ENCODE measurements at regions not wholly inside any gene's neighbourhood (a gene's known extent, or its start where the extent isn't known, plus 50 kb on each side); places are given as distances from the start of the nearest gene placed in this dataset.
"Not testable (repeated sequence)": the region's sequence is repeated elsewhere in the genome, so short reads cannot be mapped to it uniquely, and the experiment has no call there.

DNA sequence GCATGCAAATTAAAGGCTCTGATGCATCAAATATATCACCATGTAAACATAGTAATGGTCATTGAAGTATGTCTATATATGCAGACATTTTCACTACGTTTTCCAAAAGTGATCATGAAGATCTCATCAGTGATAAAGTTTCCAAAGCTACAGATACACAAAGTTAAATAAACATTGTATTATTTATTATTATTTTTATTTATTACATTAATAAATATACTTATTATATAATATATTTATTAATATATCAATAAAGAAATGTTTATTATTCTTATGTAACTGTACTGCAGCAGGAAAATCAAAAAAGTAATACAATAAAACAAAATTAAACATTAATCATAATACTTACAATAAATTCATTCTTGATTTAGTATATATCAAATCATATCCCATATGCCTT lies 791.2 kb downstream of the GBE1 start:
- Histone ChIP-seq H3K27me3 (ENCODE audit: control insufficient read depth, insufficient read depth, low read length) (no peaks in the 10 kb centered on the region), H3K4me3 (ENCODE audit: low read depth, low read length) (no peak overlapping the region), H3K36me3 (ENCODE audit: control insufficient read depth, insufficient read depth, low read length) (no peaks in the 10 kb centered on the region)
- no peak for DNase-seq (ENCODE audit: low read depth)
- no peak for TF ChIP-seq CTCF (IDR thresholded peaks at IDR 0.05; ENCODE audit: insufficient read depth, low read length, poor library complexity, severe bottlenecking)

GRCh38 chr3:80929576-80929975 lies 831.9 kb downstream of the GBE1 start:
- no peak for DNase-seq (ENCODE audit: low read depth)
- Histone ChIP-seq H3K4me3 (ENCODE audit: low read depth, low read length) (no peak overlapping the region), H3K36me3 (ENCODE audit: control insufficient read depth, insufficient read depth, low read length) (no peaks in the 10 kb centered on the region), H3K27me3 (ENCODE audit: control insufficient read depth, insufficient read depth, low read length) (no peaks in the 10 kb centered on the region)
- TF ChIP-seq CTCF (IDR thresholded peaks at IDR 0.05; ENCODE audit: insufficient read depth, low read length, poor library complexity, severe bottlenecking) = no peak

- DNase-seq (ENCODE audit: low read depth) = no peak
- Histone ChIP-seq H3K4me3 (ENCODE audit: low read depth, low read length) (no peak overlapping the region), H3K36me3 (ENCODE audit: control insufficient read depth, insufficient read depth, low read length) (no peaks in the 10 kb centered on the region), H3K27me3 (ENCODE audit: control insufficient read depth, insufficient read depth, low read length) (no peaks in the 10 kb centered on the region)
- TF ChIP-seq CTCF (IDR thresholded peaks at IDR 0.05; ENCODE audit: insufficient read depth, low read length, poor library complexity, severe bottlenecking) = no peak
Measured at GRCh38 chr3:80914854-80915253, 846.6 kb downstream of the GBE1 start.

GRCh38 chr3:80898211-80898610 lies 863.2 kb downstream of the GBE1 start:
- DNase-seq (ENCODE audit: low read depth) = no peak
- H3K27me3 ChIP-seq (ENCODE audit: control insufficient read depth, insufficient read depth, low read length) = no peaks in the 10 kb centered on the region
- no peak overlapping the region for H3K4me3 ChIP-seq (ENCODE audit: low read depth, low read length)
- no peaks in the 10 kb centered on the region for H3K36me3 ChIP-seq (ENCODE audit: control insufficient read depth, insufficient read depth, low read length)
- TF ChIP-seq CTCF (IDR thresholded peaks at IDR 0.05; ENCODE audit: insufficient read depth, low read length, poor library complexity, severe bottlenecking) = no peak

DNA sequence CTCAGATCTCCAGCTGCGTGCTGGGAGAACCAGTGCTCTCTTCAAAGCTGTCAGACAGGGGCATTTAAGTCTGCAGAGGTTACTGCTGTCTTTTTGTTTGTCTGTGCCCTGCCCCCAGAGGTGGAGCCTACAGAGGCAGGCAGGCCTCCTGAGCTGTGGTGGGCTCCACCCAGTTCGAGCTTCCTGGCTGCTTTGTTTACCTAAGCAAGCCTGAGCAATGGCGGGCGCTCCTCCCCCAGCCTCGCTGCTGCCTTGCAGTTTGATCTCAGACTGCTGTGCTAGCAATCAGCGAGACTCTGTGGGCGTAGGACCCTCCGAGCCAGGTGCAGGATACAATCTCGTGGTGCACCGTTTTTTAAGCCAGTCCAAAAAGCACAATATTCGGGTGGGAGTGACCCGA lies 864.4 kb downstream of the GBE1 start:
- not testable (repeated sequence) for H3K36me3 ChIP-seq (ENCODE audit: control insufficient read depth, insufficient read depth, low read length); H3K4me3 ChIP-seq (ENCODE audit: low read depth, low read length); DNase-seq (ENCODE audit: low read depth); H3K27me3 ChIP-seq (ENCODE audit: control insufficient read depth, insufficient read depth, low read length)

DNA sequence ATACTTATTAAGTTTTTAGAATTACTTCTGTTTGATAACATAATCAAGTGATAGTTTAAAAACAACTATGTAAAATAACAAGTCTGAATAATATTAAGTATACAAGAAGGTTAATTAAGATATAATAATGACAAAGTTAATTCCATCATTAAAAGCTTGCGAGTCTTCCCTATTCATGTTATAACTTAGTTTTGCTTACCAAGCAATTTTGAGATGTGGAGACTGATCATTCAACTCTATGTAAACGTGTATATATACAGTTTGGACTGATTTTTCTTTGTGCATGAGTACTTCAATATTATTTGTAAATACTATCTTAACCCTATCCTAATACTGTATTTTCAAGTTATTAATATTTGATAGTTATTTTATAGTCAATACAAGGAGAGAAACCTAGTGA lies 870.9 kb downstream of the GBE1 start:
- no peak for TF ChIP-seq CTCF (IDR thresholded peaks at IDR 0.05; ENCODE audit: insufficient read depth, low read length, poor library complexity, severe bottlenecking)
- no peak for DNase-seq (ENCODE audit: low read depth)
- Histone ChIP-seq H3K4me3 (ENCODE audit: low read depth, low read length) (no peak overlapping the region), H3K36me3 (ENCODE audit: control insufficient read depth, insufficient read depth, low read length) (no peaks in the 10 kb centered on the region), H3K27me3 (ENCODE audit: control insufficient read depth, insufficient read depth, low read length) (no peaks in the 10 kb centered on the region)

Data from kidney epithelial cell (primary cell).